ENCODE measurements at regions not wholly inside any gene's neighbourhood (a gene's known extent, or its start where the extent isn't known, plus 50 kb on each side); places are given as distances from the start of the nearest gene placed in this dataset.
A peak's percentile ranks its signal among the peaks of the same experiment; 100 is the strongest.

GRCh38 chr12:91418221-91419090 is 235.8 kb upstream of the DCN start:
- ATAC-seq (ENCODE audit: low FRiP score in 2 of 2) (no peak), DNase-seq (no peak)
- no peak overlapping the region for H3K4me3 ChIP-seq
- H3K27me3 ChIP-seq = no peaks in the 10 kb centered on the region
- TF ChIP-seq POLR2AphosphoS5 (IDR thresholded peaks at IDR 0.05) (no peak), CTCF (IDR thresholded peaks at IDR 0.05) (no peak), EP300 (IDR thresholded peaks at IDR 0.05) (no peak), POLR2A (IDR thresholded peaks at IDR 0.05) (no peak)
- 54 to 65% methylated on average over 1 of the region's 1 CpG for WGBS, 2 donors
- H3K9me3 ChIP-seq = no peaks in the 10 kb centered on the region
- no peaks in the 10 kb centered on the region for H3K36me3 ChIP-seq
- H3K4me1 ChIP-seq = no peaks in the 10 kb centered on the region
- H3K27ac ChIP-seq = no peak overlapping the region

GRCh38 chr12:91417650-91418049 is 235.0 kb upstream of the DCN start:
- Histone ChIP-seq H3K4me1 (no peaks in the 10 kb centered on the region), H3K27me3 (no peaks in the 10 kb centered on the region), H3K27ac (no peak overlapping the region), H3K4me3 (no peak overlapping the region), H3K36me3 (no peaks in the 10 kb centered on the region), H3K9me3 (no peaks in the 10 kb centered on the region)
- no peak for TF ChIP-seq EP300 (IDR thresholded peaks at IDR 0.05)
- no peak for TF ChIP-seq POLR2A (IDR thresholded peaks at IDR 0.05)
- no peak for TF ChIP-seq CTCF (IDR thresholded peaks at IDR 0.05)
- no peak for TF ChIP-seq POLR2AphosphoS5 (IDR thresholded peaks at IDR 0.05)
- DNase-seq (no peak), ATAC-seq (ENCODE audit: low FRiP score in 2 of 2) (no peak)
- 91 to 94% methylated on average over 3 of the region's 3 CpGs for WGBS, 2 donors

GRCh38 chr12:91414636-91415035 is 232.0 kb upstream of the DCN start:
- H3K36me3 ChIP-seq = no peaks in the 10 kb centered on the region
- no peak for ATAC-seq (ENCODE audit: low FRiP score in 2 of 2)
- no peaks in the 10 kb centered on the region for H3K9me3 ChIP-seq
- no peak overlapping the region for H3K4me3 ChIP-seq
- H3K27me3 ChIP-seq = no peaks in the 10 kb centered on the region
- H3K27ac ChIP-seq = no peak overlapping the region
- DNase-seq = no peak
- no peak for TF ChIP-seq POLR2AphosphoS5 (IDR thresholded peaks at IDR 0.05)
- no peak for TF ChIP-seq EP300 (IDR thresholded peaks at IDR 0.05)
- TF ChIP-seq CTCF (IDR thresholded peaks at IDR 0.05) = no peak
- TF ChIP-seq POLR2A (IDR thresholded peaks at IDR 0.05) = no peak
- H3K4me1 ChIP-seq = no peaks in the 10 kb centered on the region

GRCh38 chr12:91413581-91414546 is 231.2 kb upstream of the DCN start:
- 72 to 78% methylated on average over 6 of the region's 6 CpGs for WGBS, 2 donors
- ATAC-seq (ENCODE audit: low FRiP score in 2 of 2) (peak; percentile 40 to 81), DNase-seq (peak in 1 of 2 donors; percentile 21)
- Histone ChIP-seq H3K27ac (no peak overlapping the region), H3K9me3 (no peaks in the 10 kb centered on the region), H3K4me3 (no peak overlapping the region), H3K27me3 (no peaks in the 10 kb centered on the region), H3K4me1 (no peaks in the 10 kb centered on the region), H3K36me3 (no peaks in the 10 kb centered on the region)
- TF ChIP-seq POLR2AphosphoS5 (IDR thresholded peaks at IDR 0.05) = no peak
- TF ChIP-seq CTCF (IDR thresholded peaks at IDR 0.05) = no peak
- no peak for TF ChIP-seq POLR2A (IDR thresholded peaks at IDR 0.05)
- no peak for TF ChIP-seq EP300 (IDR thresholded peaks at IDR 0.05)
